ENCODE measurements at regions not wholly inside any gene's neighbourhood (a gene's known extent, or its start where the extent isn't known, plus 50 kb on each side); places are given as distances from the start of the nearest gene placed in this dataset.

DNA sequence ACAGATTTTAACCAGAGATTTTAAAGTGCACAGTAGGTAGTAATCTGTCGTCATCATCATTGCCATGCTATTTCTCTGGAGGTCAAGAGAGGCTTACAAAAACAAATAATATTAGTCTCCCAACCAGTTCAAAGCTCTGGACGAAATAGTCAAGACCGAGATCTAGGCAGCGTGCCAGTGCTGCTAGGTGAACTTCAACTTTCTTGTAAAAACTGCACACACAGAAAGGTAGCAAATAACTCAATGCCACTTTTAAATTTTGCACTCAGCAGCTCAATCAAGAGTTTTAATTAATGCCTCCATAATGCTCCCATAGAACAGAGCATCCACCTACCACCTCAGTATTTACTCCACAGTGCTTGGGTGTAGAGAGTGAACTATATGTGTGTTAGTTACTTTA is 656.8 kb downstream of the IRX1 start:
- Histone ChIP-seq H3K27me3 (ENCODE audit: control insufficient read depth, insufficient read depth, low read length) (no peaks in the 10 kb centered on the region), H3K4me1 (no peaks in the 10 kb centered on the region), H3K27ac (no peak overlapping the region), H3K4me3 (ENCODE audit: low read depth, low read length) (no peak overlapping the region), H2AFZ (no peak overlapping the region), H3K4me2 (ENCODE audit: low read length) (no peak overlapping the region), H3K9ac (no peak overlapping the region), H3K79me2 (no peaks in the 10 kb centered on the region), H3K9me3 (ENCODE audit: control insufficient read depth, low read length) (no peaks in the 10 kb centered on the region), H3K36me3 (ENCODE audit: control insufficient read depth, insufficient read depth, low read length) (no peaks in the 10 kb centered on the region)
- TF ChIP-seq, protein P1, sequence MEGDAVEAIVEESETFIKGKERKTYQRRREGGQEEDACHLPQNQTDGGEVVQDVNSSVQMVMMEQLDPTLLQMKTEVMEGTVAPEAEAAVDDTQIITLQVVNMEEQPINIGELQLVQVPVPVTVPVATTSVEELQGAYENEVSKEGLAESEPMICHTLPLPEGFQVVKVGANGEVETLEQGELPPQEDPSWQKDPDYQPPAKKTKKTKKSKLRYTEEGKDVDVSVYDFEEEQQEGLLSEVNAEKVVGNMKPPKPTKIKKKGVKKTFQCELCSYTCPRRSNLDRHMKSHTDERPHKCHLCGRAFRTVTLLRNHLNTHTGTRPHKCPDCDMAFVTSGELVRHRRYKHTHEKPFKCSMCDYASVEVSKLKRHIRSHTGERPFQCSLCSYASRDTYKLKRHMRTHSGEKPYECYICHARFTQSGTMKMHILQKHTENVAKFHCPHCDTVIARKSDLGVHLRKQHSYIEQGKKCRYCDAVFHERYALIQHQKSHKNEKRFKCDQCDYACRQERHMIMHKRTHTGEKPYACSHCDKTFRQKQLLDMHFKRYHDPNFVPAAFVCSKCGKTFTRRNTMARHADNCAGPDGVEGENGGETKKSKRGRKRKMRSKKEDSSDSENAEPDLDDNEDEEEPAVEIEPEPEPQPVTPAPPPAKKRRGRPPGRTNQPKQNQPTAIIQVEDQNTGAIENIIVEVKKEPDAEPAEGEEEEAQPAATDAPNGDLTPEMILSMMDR (IDR thresholded peaks at IDR 0.05): no peak

DNA sequence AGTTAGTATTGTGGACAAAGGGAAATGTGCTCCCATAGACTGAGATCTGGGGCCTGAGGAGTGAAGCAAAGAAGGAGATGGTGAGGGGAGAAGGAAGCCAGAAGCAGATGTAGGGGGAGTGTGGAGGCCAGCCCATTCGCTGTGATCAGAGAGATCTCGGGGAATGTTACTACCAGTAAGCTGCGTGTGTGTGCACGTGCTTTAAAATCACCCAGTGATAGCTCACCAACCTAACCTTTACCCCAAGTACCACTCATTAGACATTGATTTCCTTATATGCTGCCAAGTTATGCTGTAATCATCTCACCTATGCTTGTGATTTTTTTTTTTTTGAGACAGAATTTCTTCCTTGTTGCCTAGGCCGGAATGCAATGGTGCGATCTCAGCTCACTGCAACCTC is 659.1 kb downstream of the IRX1 start:
- no peaks in the 10 kb centered on the region for H3K27me3 ChIP-seq (ENCODE audit: control insufficient read depth, insufficient read depth, low read length)
- H3K4me2 ChIP-seq (ENCODE audit: low read length): no peak overlapping the region
- TF ChIP-seq, protein P1 (IDR thresholded peaks at IDR 0.05): no peak

DNA sequence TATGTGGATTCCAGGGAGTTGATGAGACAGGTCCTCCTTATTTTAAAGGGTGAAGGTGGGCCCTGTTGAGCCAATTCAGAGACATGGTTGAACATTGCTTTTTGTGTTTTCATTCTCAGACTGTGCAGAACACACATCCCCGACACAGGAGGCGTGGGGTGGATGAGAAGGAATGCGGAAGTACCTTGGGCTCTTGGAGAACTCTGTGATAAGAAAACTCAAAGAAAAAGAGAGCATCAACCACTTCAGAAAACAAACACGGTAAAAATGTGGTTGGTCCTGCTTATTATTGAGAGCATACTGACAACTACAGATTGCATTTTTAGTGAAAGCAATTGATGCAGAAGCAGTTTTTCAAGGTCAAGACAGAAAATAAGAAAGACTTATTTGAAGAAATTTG is 659.8 kb downstream of the IRX1 start:
- Histone ChIP-seq H3K27me3 (ENCODE audit: control insufficient read depth, insufficient read depth, low read length) (no peaks in the 10 kb centered on the region), H3K27ac (no peak overlapping the region), H3K4me1 (no peaks in the 10 kb centered on the region), H3K79me2 (no peaks in the 10 kb centered on the region), H3K4me2 (ENCODE audit: low read length) (no peak overlapping the region), H3K9me3 (ENCODE audit: control insufficient read depth, low read length) (no peaks in the 10 kb centered on the region), H3K9ac (no peak overlapping the region), H2AFZ (no peak overlapping the region), H3K4me3 (ENCODE audit: low read depth, low read length) (no peak overlapping the region), H3K36me3 (ENCODE audit: control insufficient read depth, insufficient read depth, low read length) (no peaks in the 10 kb centered on the region)
- TF ChIP-seq, protein P1 (IDR thresholded peaks at IDR 0.05): no peak

More for the DNA sequence above, 659.1 kb downstream of the IRX1 start:
- no peak overlapping the region for H2AFZ ChIP-seq
- H3K79me2 ChIP-seq: no peaks in the 10 kb centered on the region
- H3K9me3 ChIP-seq (ENCODE audit: control insufficient read depth, low read length): no peaks in the 10 kb centered on the region
- H3K9ac ChIP-seq: no peak overlapping the region
- no peak overlapping the region for H3K27ac ChIP-seq
- H3K4me3 ChIP-seq (ENCODE audit: low read depth, low read length): no peak overlapping the region
- H3K36me3 ChIP-seq (ENCODE audit: control insufficient read depth, insufficient read depth, low read length): no peaks in the 10 kb centered on the region
- no peaks in the 10 kb centered on the region for H3K4me1 ChIP-seq

GRCh38 chr5:4258170-4258569 is 662.5 kb downstream of the IRX1 start:
- Histone ChIP-seq H3K4me1 (no peaks in the 10 kb centered on the region), H3K9me3 (ENCODE audit: control insufficient read depth, low read length) (no peaks in the 10 kb centered on the region), H3K4me3 (ENCODE audit: low read depth, low read length) (no peak overlapping the region), H3K4me2 (ENCODE audit: low read length) (no peak overlapping the region), H3K36me3 (ENCODE audit: control insufficient read depth, insufficient read depth, low read length) (no peaks in the 10 kb centered on the region), H3K27ac (no peak overlapping the region), H3K79me2 (no peaks in the 10 kb centered on the region), H3K27me3 (ENCODE audit: control insufficient read depth, insufficient read depth, low read length) (no peaks in the 10 kb centered on the region), H2AFZ (no peak overlapping the region), H3K9ac (no peak overlapping the region)
- TF ChIP-seq, protein P1 (IDR thresholded peaks at IDR 0.05): no peak

GRCh38 chr5:4271193-4271592 is 675.6 kb downstream of the IRX1 start:
- no peaks in the 10 kb centered on the region for H3K79me2 ChIP-seq
- no peak overlapping the region for H3K4me3 ChIP-seq (ENCODE audit: low read depth, low read length)
- no peak overlapping the region for H3K27ac ChIP-seq
- H3K36me3 ChIP-seq (ENCODE audit: control insufficient read depth, insufficient read depth, low read length): no peaks in the 10 kb centered on the region
- H3K4me1 ChIP-seq: no peaks in the 10 kb centered on the region
- TF ChIP-seq, protein P1 (IDR thresholded peaks at IDR 0.05): no peak
- H3K4me2 ChIP-seq (ENCODE audit: low read length): no peak overlapping the region
- H3K27me3 ChIP-seq (ENCODE audit: control insufficient read depth, insufficient read depth, low read length): no peaks in the 10 kb centered on the region
- H2AFZ ChIP-seq: no peak overlapping the region
- H3K9me3 ChIP-seq (ENCODE audit: control insufficient read depth, low read length): no peaks in the 10 kb centered on the region
- H3K9ac ChIP-seq: no peak overlapping the region
